ENCODE measurements at regions not wholly inside any gene's neighbourhood (a gene's known extent, or its start where the extent isn't known, plus 50 kb on each side); places are given as distances from the start of the nearest gene placed in this dataset.

GRCh38 chr2:199206536-199206935, 251.2 kb downstream of the SATB2 start:
- Histone ChIP-seq H3K9ac (replicated peaks; ENCODE audit: extremely low read depth, insufficient read depth, low read length) (no peak overlapping the region), H3K27ac (ENCODE audit: insufficient read depth, low read depth, low read length) (no peak overlapping the region), H3K79me2 (ENCODE audit: control insufficient read depth, insufficient read depth, low read length) (no peaks in the 10 kb centered on the region), H3K27me3 (ENCODE audit: control insufficient read depth in 2 of 2, insufficient read depth in 2 of 2, low read length in 2 of 2) (no peaks in the 10 kb centered on the region), H3K36me3 (ENCODE audit: control insufficient read depth in 2 of 2, extremely low read depth in 1 of 2, insufficient read depth in 2 of 2, low read length in 2 of 2) (no peaks in the 10 kb centered on the region), H2AFZ (ENCODE audit: low read depth, low read length) (no peak overlapping the region), H4K20me1 (replicated peaks; ENCODE audit: control insufficient read depth, extremely low read depth, insufficient read depth, low read length) (no peaks in the 10 kb centered on the region), H3K9me3 (replicated peaks; ENCODE audit: control insufficient read depth, insufficient read depth, low read length) (peaks cover 2% of the 10 kb centered on the region), H3K4me2 (ENCODE audit: insufficient read depth, low read length) (no peak overlapping the region), H3K9me1 (replicated peaks; ENCODE audit: control insufficient read depth, extremely low read depth, insufficient read depth, low read length) (no peaks in the 10 kb centered on the region), H3K4me3 (replicated peaks in 1 of 3; ENCODE audit: insufficient read depth in 1 of 3, low read depth in 1 of 3, low read length in 3 of 3) (no peak overlapping the region), H3K4me1 (ENCODE audit: control insufficient read depth, extremely low read depth, insufficient read depth, low read length) (no peaks in the 10 kb centered on the region)
- no peak for TF ChIP-seq JUN (IDR thresholded peaks at IDR 0.05; ENCODE audit: borderline replicate concordance, insufficient read depth, insufficient read length, low read depth)
- TF ChIP-seq POLR2AphosphoS5 (IDR thresholded peaks at IDR 0.05; ENCODE audit: insufficient read depth, low read depth, low read length): no peak
- TF ChIP-seq GATA2 (IDR thresholded peaks at IDR 0.05; ENCODE audit: insufficient read depth, insufficient read length, low read depth, low read length): no peak
- no peak for TF ChIP-seq FOS (IDR thresholded peaks at IDR 0.05; ENCODE audit: borderline replicate concordance, insufficient read depth, low read length)
- TF ChIP-seq MAX (IDR thresholded peaks at IDR 0.05; ENCODE audit: insufficient read depth, insufficient read length): no peak
- no peak for TF ChIP-seq CTCF (IDR thresholded peaks at IDR 0.05; ENCODE audit: extremely low read depth in 1 of 2, insufficient read depth in 1 of 2, low read depth in 1 of 2, low read length in 2 of 2)
- TF ChIP-seq MYC (IDR thresholded peaks at IDR 0.05; ENCODE audit: low read depth, low read length): no peak
- no peak for TF ChIP-seq POLR2A (IDR thresholded peaks at IDR 0.05; ENCODE audit: low read depth, low read length)
- no peak for TF ChIP-seq EZH2 (IDR thresholded peaks at IDR 0.05; ENCODE audit: borderline replicate concordance, low read depth, low read length, severe bottlenecking)
- ChIA-PET POLR2A (no interaction called here), CTCF (no interaction called here)
- dilution Hi-C loops (cut with MboI; ENCODE audit: extremely low pct_ligation_motif_present, low sequenced_read_pairs) (no loop called here), intact Hi-C loops (cut with micrococcal nuclease) (no loop called here)
- BruUV-seq (replicated peaks): no TSS peak
- FAIRE-seq (no peak), DNase-seq (ENCODE audit: low read depth, low spot score) (no peak)
